Panc1 (cell line): ENCODE measurements at regions not wholly inside any gene's neighbourhood (a gene's known extent, or its start where the extent isn't known, plus 50 kb on each side); places are given as distances from the start of the nearest gene placed in this dataset.

Source experiments
- ATAC-seq: fragments of 200-7000 bp; cut with Tn5 transposase; 2 replicates; pipeline ENCODE4 v1.9.1; 2020; ENCODE audit warnings: mild to moderate bottlenecking, moderate library complexity
- BruUV-seq: library from RNA; stranded (reverse); fragments of 400-500 nt; replicated peaks from 2 replicates; lab custom pipeline; 2021; lab: Mats Ljungman, UMichigan
- CTCF ChIA-PET: fragments of 300-600 bp; sonication (Branson Sonifier 250); formaldehyde crosslinking; loops from one replicate; lab custom pipeline; 2022; ENCODE audit warnings: antibody characterized with exemption; lab: Charles Lee
- POLR2A ChIA-PET: fragments of 300-600 bp; sonication (Branson Sonifier 250); formaldehyde crosslinking; loops from one replicate; lab custom pipeline; 2022; ENCODE audit warnings: antibody characterized with exemption; lab: Charles Lee
- DNase-seq: peaks from one replicate; pipeline ENCODE4 v3.0.0-alpha.2; 2010; ENCODE audit warnings: low read depth, low spot score
- H3K27ac ChIP-seq: 2 replicates; pipeline ENCODE4 v1.5.1; 2011; ENCODE audit warnings: mild to moderate bottlenecking, low read length, inconsistent platforms
- H3K27me3 ChIP-seq: fragments of 200-500 bp; sonication (Bioruptor generic); 2 replicates; pipeline ENCODE4 v1.6.0; 2014; ENCODE audit warnings: low read length, inconsistent platforms; ENCODE audit not compliant: control insufficient read depth, insufficient read depth
- H3K36me3 ChIP-seq: fragments of 200-500 bp; sonication (Bioruptor generic); 2 replicates; pipeline ENCODE4 v1.5.1; 2014; ENCODE audit warnings: inconsistent platforms, mild to moderate bottlenecking, low read length, moderate library complexity; ENCODE audit not compliant: control insufficient read depth, insufficient read depth
- H3K4me1 ChIP-seq: 2 replicates; pipeline ENCODE4 v1.5.1; 2011; ENCODE audit warnings: inconsistent platforms, mild to moderate bottlenecking, low read length, moderate library complexity; ENCODE audit not compliant: control insufficient read depth, insufficient read depth
- H3K4me3 ChIP-seq, 2 experiments: 2 replicates each; pipeline ENCODE4 v1.5.1; 2011 to 2012; ENCODE audit warnings: low read depth in 2 of 2, low read length in 2 of 2, mild to moderate bottlenecking in 2 of 2, inconsistent platforms in 1 of 2, moderate library complexity in 1 of 2
- H3K9me3 ChIP-seq: fragments of 200-500 bp; sonication (Bioruptor generic); 2 replicates; pipeline ENCODE4 v1.5.1; 2014; ENCODE audit warnings: low read depth, mild to moderate bottlenecking, inconsistent platforms, low read length, moderate library complexity; ENCODE audit not compliant: control insufficient read depth, insufficient read depth
- POLR2AphosphoS5 ChIP-seq: IDR thresholded peaks from 2 replicates; pipeline ENCODE4 v1.6.1; 2012; ENCODE audit warnings: mild to moderate bottlenecking, low read depth, low read length, moderate library complexity
- SIN3A ChIP-seq: IDR thresholded peaks from 2 replicates; pipeline ENCODE4 v1.6.1; 2012; ENCODE audit warnings: low read depth, mild to moderate bottlenecking, low read length, moderate library complexity, borderline replicate concordance; ENCODE audit not compliant: insufficient read depth
- TCF7L2 ChIP-seq: IDR thresholded peaks from 2 replicates; pipeline ENCODE4 v1.6.1; 2011; ENCODE audit warnings: mild to moderate bottlenecking, low read depth, low read length, inconsistent platforms
- in situ Hi-C: cut with HindIII; loops from 2 replicates; pipeline ENCODE4 v1.10.0; 2016; ENCODE audit warnings: low sequenced_read_pairs, low pct_unique_long_range_greater_than_20kb
- intact Hi-C: fragments of 100-400 bp; cut with micrococcal nuclease; formaldehyde crosslinking; loops from one replicate; pipeline ENCODE4 v1.10.0; 2022; ENCODE audit not compliant: unreplicated experiment
- TF ChIP-seq, protein P1 (sequence below), 2 experiments: IDR thresholded peaks; 2 replicates each; pipeline ENCODE4 v1.6.1; 2011 to 2012; ENCODE audit warnings: low read depth in 2 of 2, control low read depth in 1 of 2, low read length in 1 of 2, mild to moderate bottlenecking in 1 of 2, moderate library complexity in 1 of 2; ENCODE audit not compliant: insufficient read depth in 1 of 2
- TF ChIP-seq, protein P2 (sequence below): fragments of 450-650 bp; IDR thresholded peaks from 2 replicates; pipeline ENCODE4 v1.5.1; 2017; ENCODE audit warnings: mild to moderate bottlenecking

GRCh38 chr1:98129491-98129890, 208.7 kb upstream of the DPYD start:
- Histone ChIP-seq H3K27ac (no peak overlapping the region), H3K4me3 (no peak overlapping the region), H3K36me3 (no peaks in the 10 kb centered on the region), H3K27me3 (no peaks in the 10 kb centered on the region), H3K4me1 (no peaks in the 10 kb centered on the region), H3K9me3 (no peaks in the 10 kb centered on the region)
- DNase-seq: no peak
- intact Hi-C loops (no loop called here), in situ Hi-C loops (no loop called here)
- CTCF ChIA-PET: no interaction called here
- BruUV-seq: no TSS peak
- no peak for ATAC-seq
- POLR2A ChIA-PET: no interaction called here
- TF ChIP-seq SIN3A: no peak
- TF ChIP-seq TCF7L2: no peak
- TF ChIP-seq POLR2AphosphoS5: no peak
- TF ChIP-seq, protein P1, sequence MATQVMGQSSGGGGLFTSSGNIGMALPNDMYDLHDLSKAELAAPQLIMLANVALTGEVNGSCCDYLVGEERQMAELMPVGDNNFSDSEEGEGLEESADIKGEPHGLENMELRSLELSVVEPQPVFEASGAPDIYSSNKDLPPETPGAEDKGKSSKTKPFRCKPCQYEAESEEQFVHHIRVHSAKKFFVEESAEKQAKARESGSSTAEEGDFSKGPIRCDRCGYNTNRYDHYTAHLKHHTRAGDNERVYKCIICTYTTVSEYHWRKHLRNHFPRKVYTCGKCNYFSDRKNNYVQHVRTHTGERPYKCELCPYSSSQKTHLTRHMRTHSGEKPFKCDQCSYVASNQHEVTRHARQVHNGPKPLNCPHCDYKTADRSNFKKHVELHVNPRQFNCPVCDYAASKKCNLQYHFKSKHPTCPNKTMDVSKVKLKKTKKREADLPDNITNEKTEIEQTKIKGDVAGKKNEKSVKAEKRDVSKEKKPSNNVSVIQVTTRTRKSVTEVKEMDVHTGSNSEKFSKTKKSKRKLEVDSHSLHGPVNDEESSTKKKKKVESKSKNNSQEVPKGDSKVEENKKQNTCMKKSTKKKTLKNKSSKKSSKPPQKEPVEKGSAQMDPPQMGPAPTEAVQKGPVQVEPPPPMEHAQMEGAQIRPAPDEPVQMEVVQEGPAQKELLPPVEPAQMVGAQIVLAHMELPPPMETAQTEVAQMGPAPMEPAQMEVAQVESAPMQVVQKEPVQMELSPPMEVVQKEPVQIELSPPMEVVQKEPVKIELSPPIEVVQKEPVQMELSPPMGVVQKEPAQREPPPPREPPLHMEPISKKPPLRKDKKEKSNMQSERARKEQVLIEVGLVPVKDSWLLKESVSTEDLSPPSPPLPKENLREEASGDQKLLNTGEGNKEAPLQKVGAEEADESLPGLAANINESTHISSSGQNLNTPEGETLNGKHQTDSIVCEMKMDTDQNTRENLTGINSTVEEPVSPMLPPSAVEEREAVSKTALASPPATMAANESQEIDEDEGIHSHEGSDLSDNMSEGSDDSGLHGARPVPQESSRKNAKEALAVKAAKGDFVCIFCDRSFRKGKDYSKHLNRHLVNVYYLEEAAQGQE (IDR thresholded peaks at IDR 0.05; ENCODE audit: insufficient read depth in 1 of 2, low read depth in 2 of 2, low read length in 1 of 2): no peak
- TF ChIP-seq, protein P2, sequence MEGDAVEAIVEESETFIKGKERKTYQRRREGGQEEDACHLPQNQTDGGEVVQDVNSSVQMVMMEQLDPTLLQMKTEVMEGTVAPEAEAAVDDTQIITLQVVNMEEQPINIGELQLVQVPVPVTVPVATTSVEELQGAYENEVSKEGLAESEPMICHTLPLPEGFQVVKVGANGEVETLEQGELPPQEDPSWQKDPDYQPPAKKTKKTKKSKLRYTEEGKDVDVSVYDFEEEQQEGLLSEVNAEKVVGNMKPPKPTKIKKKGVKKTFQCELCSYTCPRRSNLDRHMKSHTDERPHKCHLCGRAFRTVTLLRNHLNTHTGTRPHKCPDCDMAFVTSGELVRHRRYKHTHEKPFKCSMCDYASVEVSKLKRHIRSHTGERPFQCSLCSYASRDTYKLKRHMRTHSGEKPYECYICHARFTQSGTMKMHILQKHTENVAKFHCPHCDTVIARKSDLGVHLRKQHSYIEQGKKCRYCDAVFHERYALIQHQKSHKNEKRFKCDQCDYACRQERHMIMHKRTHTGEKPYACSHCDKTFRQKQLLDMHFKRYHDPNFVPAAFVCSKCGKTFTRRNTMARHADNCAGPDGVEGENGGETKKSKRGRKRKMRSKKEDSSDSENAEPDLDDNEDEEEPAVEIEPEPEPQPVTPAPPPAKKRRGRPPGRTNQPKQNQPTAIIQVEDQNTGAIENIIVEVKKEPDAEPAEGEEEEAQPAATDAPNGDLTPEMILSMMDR: no peak

- Histone ChIP-seq H3K27me3 (no peaks in the 10 kb centered on the region), H3K27ac (no peak overlapping the region), H3K4me3 (no peak overlapping the region), H3K36me3 (no peaks in the 10 kb centered on the region), H3K4me1 (no peaks in the 10 kb centered on the region), H3K9me3 (no peaks in the 10 kb centered on the region)
- DNase-seq (no peak), ATAC-seq (no peak)
- in situ Hi-C loops: no loop called here
- TF ChIP-seq, protein P2: no peak
- TF ChIP-seq, protein P1 (IDR thresholded peaks at IDR 0.05; ENCODE audit: insufficient read depth in 1 of 2, low read depth in 2 of 2, low read length in 1 of 2): no peak
- TF ChIP-seq TCF7L2 (no peak), POLR2AphosphoS5 (no peak), SIN3A (no peak)
- ChIA-PET CTCF (no interaction called here), POLR2A (no interaction called here)
- BruUV-seq: no TSS peak
- intact Hi-C loops: no loop called here
Measured at GRCh38 chr1:98126740-98127139, 205.9 kb upstream of the DPYD start.
